Tibial nerve (tissue), 3 donors: ENCODE measurements at regions not wholly inside any gene's neighbourhood (a gene's known extent, or its start where the extent isn't known, plus 50 kb on each side); places are given as distances from the start of the nearest gene placed in this dataset.

ENCODE experiments used
- POLR2A ChIP-seq, 2 donors: fragments of 450-650 bp; IDR thresholded peaks; one replicate each; pipeline ENCODE4 v1.6.1; 2017; ENCODE audit warnings: antibody characterized with exemption in 2 of 2, mild to moderate bottlenecking in 2 of 2, moderate library complexity in 2 of 2
- TF ChIP-seq, protein P1 (sequence below), 5 experiments: fragments of 200-600 bp in 3 of 5; fragments of 450-650 bp in 2 of 5; sonication (generic) in 3 of 5; IDR thresholded peaks; one replicate each; pipeline ENCODE4 v1.5.1; 2016 to 2019; ENCODE audit warnings: antibody characterized with exemption in 5 of 5, mild to moderate bottlenecking in 3 of 5, moderate library complexity in 2 of 5

DNA sequence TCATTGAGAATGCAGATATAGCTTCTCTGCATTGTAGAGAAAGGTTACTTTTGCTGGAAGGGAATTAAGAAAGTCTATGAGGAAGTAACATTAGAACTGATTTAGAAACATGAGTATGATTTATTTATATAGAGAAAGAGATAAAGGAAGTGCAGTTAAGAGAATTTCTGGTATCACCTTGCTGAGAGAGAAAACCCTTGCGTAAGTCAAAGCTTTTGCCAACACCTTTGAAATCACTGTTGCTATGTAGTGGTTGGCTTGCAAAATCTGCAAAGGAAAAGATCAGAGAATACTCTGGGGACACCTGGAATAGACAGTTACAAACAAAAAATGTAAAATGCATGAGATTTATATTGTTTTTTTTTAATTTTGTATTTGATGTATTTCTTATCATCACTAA lies 137.3 kb upstream of the RXFP1 start:
- TF ChIP-seq, protein P1, sequence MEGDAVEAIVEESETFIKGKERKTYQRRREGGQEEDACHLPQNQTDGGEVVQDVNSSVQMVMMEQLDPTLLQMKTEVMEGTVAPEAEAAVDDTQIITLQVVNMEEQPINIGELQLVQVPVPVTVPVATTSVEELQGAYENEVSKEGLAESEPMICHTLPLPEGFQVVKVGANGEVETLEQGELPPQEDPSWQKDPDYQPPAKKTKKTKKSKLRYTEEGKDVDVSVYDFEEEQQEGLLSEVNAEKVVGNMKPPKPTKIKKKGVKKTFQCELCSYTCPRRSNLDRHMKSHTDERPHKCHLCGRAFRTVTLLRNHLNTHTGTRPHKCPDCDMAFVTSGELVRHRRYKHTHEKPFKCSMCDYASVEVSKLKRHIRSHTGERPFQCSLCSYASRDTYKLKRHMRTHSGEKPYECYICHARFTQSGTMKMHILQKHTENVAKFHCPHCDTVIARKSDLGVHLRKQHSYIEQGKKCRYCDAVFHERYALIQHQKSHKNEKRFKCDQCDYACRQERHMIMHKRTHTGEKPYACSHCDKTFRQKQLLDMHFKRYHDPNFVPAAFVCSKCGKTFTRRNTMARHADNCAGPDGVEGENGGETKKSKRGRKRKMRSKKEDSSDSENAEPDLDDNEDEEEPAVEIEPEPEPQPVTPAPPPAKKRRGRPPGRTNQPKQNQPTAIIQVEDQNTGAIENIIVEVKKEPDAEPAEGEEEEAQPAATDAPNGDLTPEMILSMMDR (IDR thresholded peaks at IDR 0.05), result no peak
- no peak for TF ChIP-seq POLR2A (IDR thresholded peaks at IDR 0.05)
